GDM1 (cell line): ENCODE measurements at regions not wholly inside any gene's neighbourhood (a gene's known extent, or its start where the extent isn't known, plus 50 kb on each side); places are given as distances from the start of the nearest gene placed in this dataset.

Experiments
- DNase-seq: peaks from one replicate; lab custom pipeline; 2025; lab: John Stamatoyannopoulos, UW

DNA sequence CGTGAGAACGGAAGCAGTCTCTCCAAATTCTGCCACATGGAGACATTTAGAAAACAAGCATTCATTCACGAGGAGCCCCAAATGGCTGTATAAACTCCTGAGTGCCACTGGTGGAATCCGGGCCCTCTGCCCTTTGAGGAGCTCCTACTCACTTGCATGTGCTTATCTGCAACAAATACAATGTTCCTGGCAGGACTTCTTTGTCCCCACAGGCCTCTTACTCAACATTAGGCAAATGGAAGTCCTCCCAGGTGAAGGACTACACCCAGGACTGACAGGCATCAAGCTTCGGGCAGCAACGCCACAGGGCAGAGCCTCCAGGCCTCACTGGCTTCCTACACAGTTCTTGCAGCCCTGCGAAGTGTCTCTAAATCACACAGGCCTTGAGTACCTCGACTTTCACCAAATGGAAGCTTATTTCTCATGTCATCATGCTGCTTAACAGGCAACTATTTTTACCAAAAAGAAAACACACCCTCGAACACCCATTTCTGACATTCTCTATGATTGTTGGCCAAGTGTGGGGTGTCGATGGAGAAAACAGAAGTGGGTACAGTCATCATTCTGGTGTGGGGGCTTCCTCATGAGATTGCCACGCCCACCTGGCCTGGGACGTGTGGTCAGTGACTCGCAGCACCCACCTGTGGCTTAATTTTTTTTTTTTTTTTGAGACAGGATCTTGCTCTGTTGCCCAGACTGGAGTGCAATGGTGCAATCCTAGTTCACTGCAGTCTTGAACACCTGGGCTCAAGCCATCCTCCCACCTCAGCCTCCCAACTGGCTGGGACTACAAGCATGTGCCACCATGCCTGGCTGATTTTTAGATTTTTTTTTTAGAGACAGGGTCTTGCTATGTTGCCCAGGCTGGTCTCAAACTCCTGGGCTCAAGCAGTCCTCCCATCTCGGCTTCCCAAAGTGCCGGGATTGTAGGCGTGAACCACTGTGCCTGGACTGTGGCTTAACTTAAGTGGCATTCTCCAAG is 186.8 kb upstream of the GLI2 start:
- DNase-seq = no peak

GRCh38 chr2:120549841-120550240 is 185.8 kb upstream of the GLI2 start:
- DNase-seq = no peak

DNA sequence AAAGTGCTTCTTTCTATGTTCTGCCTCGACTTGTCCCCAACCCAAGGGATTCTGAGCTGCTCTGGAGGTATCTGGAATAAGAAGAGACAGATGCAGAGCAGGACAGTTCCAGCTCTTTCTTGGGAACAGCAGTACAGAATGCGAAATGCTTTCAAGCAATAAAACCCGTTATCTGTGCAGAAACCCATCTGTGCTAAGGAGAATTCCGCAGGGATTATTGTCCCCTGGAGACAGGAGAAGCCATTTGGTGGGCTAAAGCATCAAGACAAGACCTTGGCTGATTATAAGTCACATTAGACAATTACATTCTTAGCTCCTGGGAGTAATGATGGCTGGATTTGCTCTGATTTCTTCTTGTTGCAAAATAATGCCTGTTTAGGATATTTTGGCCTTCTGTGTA is 185.4 kb upstream of the GLI2 start:
- no peak for DNase-seq

GRCh38 chr2:120550893-120551446 is 184.7 kb upstream of the GLI2 start:
- no peak for DNase-seq

DNA sequence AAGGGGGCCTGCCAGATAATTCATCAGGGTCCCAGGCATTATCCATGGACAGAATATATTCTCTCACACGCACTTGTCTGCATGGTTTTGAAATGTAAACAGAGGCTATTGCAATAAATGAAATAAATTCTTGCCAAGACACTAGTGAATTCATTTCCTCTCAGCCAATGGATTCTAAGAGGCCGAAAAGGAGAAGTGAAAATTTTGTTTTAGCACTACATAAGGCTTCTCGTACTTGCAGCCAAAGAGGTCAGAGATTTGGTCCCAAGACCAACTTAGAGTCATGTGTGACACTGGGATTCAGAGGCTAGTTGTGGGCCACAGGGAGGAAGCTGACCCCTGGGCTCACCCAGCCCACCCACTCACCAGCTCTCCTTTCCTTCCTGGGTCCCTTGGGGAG is 184.1 kb upstream of the GLI2 start:
- DNase-seq = no peak

- no peak for DNase-seq
These were observed 183.6 kb upstream of the GLI2 start for GRCh38 chr2:120552079-120552478.

DNA sequence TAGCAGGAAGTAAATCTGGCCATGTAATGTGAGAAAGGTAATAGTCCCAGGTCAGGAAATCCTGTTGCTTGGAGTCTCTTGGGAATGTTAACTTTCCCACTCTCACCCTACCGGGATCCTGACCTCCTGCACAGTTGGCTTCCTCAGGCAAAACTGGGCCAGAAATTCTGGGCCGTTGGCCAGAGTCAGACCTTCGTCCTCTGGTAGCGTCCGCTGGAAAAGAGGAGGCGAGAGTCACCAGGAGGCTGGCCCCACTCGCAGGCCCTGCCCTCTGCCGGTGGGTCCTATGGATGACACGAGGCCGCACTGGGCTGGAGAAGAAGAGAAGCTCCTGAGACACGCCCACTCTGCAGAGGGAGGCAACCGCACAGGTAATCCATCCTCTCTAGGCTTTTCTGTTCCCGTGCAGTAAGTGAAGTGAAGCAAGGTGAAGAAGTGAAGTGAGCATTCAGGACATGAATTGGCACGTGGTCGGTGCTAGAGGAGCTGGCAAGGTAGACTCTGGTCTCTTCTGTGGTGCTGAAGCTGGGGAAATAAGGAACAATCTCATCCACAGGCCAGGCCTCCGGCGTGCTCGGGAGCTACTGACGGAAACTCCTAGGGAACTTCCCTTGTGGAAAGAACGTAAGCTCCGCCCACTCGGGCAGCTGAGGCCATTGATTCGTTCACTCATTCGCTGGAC is 182.7 kb upstream of the GLI2 start:
- no peak for DNase-seq

DNA sequence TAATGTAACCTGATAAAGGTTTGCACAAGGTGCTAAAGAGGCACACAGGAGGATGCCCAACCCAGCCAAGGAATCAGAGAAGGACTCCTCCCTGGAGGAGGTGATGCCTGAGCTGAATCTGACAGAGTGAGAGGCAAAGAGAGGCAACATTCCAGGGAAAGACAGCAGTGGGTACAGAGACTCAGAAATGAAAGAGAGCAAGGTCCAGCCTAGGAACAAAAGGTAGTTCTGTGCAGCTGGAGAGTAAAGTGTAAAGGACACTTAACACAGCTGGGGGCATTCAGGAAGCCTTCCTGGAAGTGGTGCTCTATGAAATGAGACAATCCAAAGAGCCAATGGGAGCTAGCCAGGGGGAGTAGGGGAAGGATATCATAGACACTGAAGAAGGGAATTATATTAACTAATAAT is 181.0 kb upstream of the GLI2 start:
- DNase-seq = no peak

- no peak for DNase-seq
These were observed 180.6 kb upstream of the GLI2 start for GRCh38 chr2:120555092-120555491.

DNA sequence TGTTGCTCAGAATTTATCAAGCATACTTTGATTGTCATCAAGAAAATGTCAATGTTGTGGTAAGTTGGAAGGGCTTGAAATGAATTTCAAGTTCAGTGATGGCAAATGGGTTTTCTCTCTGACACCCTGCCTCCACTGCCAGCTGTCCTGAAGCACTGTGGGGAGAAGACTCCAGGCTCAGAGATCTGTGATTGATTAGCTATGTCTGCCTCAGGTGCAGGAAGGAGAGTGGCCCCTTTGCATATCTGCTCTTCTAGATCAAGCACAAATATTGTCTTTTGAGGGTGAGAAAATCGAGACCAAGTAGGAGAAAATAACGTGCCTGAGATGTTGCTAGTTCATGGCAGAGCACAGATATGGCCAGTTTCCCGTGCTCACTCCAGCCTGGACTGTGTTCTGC is 178.8 kb upstream of the GLI2 start:
- DNase-seq = no peak

DNA sequence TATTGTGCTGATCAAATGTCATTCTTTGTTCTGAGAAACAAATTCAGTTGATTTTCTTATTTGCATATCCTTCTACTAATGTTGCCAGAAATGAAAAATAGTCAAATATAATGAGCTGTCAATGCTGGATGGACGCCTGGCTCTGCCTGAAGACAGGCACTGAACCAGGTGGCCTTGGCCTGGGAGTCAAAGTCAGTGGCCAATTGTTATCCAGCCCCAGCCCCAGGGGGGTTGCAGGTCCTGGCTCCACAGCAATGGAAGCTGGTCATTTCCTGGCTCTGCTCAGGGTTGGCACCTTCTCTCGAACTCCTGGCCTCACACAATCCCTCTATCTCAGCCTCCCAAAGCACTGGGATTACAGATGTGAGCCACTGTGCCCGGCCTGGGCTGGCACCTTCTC is 176.8 kb upstream of the GLI2 start:
- DNase-seq = no peak

DNA sequence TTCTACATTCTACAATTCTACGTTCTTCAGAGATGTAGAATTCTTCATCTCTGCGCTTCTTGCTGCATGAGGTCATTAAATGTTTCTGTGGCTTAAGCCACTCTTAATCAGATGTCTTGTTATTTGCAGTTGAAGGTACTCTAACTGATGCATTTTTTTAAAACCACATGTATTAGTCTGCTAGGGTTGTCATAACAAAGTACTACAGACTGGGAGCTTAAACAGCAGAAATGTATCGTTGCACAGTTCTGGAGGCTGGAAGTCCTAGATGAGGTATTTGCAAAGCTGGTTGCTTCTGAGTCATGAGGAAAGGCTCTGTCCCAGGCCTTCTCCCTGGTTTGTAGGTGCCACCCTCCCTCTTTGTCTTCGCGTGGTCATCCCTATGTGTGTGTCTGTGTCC is 176.3 kb upstream of the GLI2 start:
- DNase-seq = no peak

DNA sequence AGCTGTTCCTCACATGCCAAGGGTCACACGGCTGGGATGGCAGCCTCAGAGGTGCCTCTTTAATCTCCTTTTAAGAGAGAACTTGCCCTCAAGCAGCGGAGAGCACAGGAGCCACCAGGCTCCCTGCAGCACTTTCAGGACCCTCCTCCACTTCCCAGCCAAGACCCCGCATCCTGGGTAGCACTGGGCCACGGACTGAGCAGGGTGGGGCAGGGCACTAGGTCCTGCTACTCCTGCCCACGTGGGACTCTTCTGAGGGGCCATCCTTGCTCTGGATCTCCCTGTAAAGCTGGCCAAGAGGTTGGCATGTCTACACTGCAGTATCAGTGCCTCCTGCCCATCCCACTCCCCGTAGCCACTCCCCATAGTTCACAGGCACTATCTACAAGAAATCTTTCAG is 175.3 kb upstream of the GLI2 start:
- DNase-seq = no peak

DNA sequence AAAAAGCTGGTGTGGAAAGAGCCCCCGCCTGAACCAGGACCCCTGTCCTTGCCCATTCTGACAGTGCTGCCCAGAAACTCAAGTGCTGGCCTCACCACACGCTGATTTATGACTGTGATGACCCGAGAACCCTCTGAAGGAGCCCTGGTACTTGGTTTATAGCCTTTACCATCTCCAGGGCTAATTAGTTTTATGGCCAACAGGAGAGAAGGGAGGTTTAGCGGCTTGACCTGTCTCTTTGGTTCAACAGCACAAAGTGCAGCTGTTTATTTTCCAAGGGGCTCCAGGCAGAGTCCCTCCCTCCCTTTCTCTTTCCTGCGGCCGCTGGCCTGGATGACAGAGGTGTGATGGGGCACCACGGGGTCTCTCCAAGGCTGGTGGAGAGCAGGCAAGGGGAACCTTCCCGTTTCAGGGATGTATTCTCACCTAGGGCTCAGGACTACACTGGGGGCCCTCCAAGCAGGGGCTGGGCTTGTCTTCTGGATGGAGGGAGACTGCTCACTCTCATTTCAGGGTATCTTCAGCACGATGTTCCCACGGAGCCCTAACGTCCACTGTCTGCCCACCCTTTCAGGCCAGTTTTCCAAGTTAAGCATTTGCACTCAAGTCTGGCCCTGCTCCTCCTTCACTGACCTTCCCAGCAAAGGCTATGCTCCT is 174.2 kb upstream of the GLI2 start:
- DNase-seq = no peak

- DNase-seq = no peak
These were observed 173.3 kb upstream of the GLI2 start for GRCh38 chr2:120562218-120563005.

GRCh38 chr2:120563616-120564015 is 172.1 kb upstream of the GLI2 start:
- DNase-seq = no peak

GRCh38 chr2:120564213-120565094 is 171.2 kb upstream of the GLI2 start:
- no peak for DNase-seq

- no peak for DNase-seq
These were observed 170.6 kb upstream of the GLI2 start for GRCh38 chr2:120565095-120565460.

DNA sequence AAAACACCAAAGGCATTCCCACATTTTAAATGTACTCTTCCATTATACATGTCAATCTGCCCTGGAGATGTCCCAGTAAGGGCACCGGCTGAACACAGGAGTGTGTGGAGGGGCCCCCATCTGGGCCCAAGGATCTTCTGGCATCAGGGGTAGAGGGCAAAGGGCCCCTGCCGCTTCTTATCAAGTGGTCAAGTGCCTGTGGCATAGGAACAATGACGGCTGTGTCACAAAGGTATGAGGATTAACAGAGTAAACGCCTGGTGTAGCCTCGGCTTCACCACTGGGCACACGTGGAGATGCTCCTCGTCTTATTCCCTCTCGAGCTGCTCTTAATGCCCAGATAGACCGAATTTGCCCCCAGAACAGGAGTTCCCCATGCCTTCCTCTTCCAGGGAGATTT is 169.7 kb upstream of the GLI2 start:
- DNase-seq = no peak

GRCh38 chr2:120566331-120567035 is 169.2 kb upstream of the GLI2 start:
- DNase-seq = no peak
